Colonic mucosa (tissue), 4 donors: ENCODE measurements at regions not wholly inside any gene's neighbourhood (a gene's known extent, or its start where the extent isn't known, plus 50 kb on each side); places are given as distances from the start of the nearest gene placed in this dataset.

Experiments
- DNase-seq: peaks from one replicate; pipeline ENCODE4 v3.0.0-alpha.2; 2020
- H3K27ac ChIP-seq: fragments of 200-600 bp; one replicate; pipeline ENCODE4 v1.8.0; 2021
- H3K27me3 ChIP-seq: fragments of 200-600 bp; one replicate; pipeline ENCODE4 v1.8.0; 2021
- H3K36me3 ChIP-seq: fragments of 200-600 bp; one replicate; pipeline ENCODE4 v1.8.0; 2021
- H3K4me1 ChIP-seq: fragments of 200-600 bp; one replicate; pipeline ENCODE4 v1.8.0; 2021; ENCODE audit warnings: mild to moderate bottlenecking
- H3K4me3 ChIP-seq: fragments of 200-600 bp; one replicate; pipeline ENCODE4 v1.8.0; 2021
- H3K9ac ChIP-seq, 2 donors: one replicate each; pipeline ENCODE4 v1.7.0; 2013; ENCODE audit warnings: control low read depth in 2 of 2, low read depth in 2 of 2, low read length in 2 of 2
- H3K9me3 ChIP-seq: fragments of 200-600 bp; one replicate; pipeline ENCODE4 v1.8.0; 2021
- CTCF ChIP-seq: fragments of 200-600 bp; IDR thresholded peaks from one replicate; pipeline ENCODE4 v1.8.0; 2022; ENCODE audit warnings: antibody characterized with exemption, mild to moderate bottlenecking
- intact Hi-C: fragments of 100-400 bp; cut with DNase I; formaldehyde crosslinking; loops from one replicate; pipeline ENCODE4 v1.14.1; 2022
- donor health status: healthy.
- donor health status: DM: no; HTN: no; CAD: no.
- donor health status: DM: no; HTN: no; CAD: no.

- H3K9ac ChIP-seq: no peak overlapping the region
- no peaks in the 10 kb centered on the region for H3K4me1 ChIP-seq
- TF ChIP-seq CTCF: no peak
- intact Hi-C loops: no loop called here
- DNase-seq: no peak
- H3K27ac ChIP-seq: no peak overlapping the region
- H3K36me3 ChIP-seq: no peaks in the 10 kb centered on the region
- no peak overlapping the region for H3K4me3 ChIP-seq
- H3K27me3 ChIP-seq: no peaks in the 10 kb centered on the region
- no peaks in the 10 kb centered on the region for H3K9me3 ChIP-seq
Observed at GRCh38 chr4:170339522-170339921, 249.8 kb upstream of the AADAT start.

GRCh38 chr4:170336238-170336775 lies 246.6 kb upstream of the AADAT start:
- no peak overlapping the region for H3K9ac ChIP-seq
- no peak overlapping the region for H3K27ac ChIP-seq
- intact Hi-C loops: no loop called here
- H3K36me3 ChIP-seq: no peaks in the 10 kb centered on the region
- no peak for DNase-seq
- no peaks in the 10 kb centered on the region for H3K4me1 ChIP-seq
- H3K9me3 ChIP-seq: no peaks in the 10 kb centered on the region
- no peak for TF ChIP-seq CTCF
- no peaks in the 10 kb centered on the region for H3K27me3 ChIP-seq
- no peak overlapping the region for H3K4me3 ChIP-seq

DNA sequence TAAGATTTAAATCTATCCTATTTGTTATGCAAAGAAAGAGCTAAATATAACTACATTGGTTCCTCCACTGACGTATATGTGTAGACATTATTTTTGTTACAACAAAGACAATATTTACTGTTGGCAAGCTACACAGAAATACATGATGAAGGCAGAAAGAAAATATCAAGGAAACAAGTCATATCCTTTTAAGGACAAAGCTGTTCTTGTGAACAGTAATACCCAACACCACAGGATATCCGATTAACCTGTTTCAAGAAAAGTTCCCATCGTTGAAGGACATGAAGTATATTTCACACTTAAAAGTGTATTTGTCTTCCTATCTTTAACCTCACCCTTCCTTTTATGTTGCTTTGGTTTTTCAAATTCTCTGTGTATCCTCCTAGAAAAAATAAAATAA lies 235.8 kb upstream of the AADAT start:
- TF ChIP-seq CTCF: no peak
- no peaks in the 10 kb centered on the region for H3K27me3 ChIP-seq
- no peak overlapping the region for H3K9ac ChIP-seq
- no peaks in the 10 kb centered on the region for H3K9me3 ChIP-seq
- intact Hi-C loops: no loop called here
- no peak overlapping the region for H3K27ac ChIP-seq
- no peak overlapping the region for H3K4me3 ChIP-seq
- H3K4me1 ChIP-seq: no peaks in the 10 kb centered on the region
- DNase-seq: no peak
- no peaks in the 10 kb centered on the region for H3K36me3 ChIP-seq

DNA sequence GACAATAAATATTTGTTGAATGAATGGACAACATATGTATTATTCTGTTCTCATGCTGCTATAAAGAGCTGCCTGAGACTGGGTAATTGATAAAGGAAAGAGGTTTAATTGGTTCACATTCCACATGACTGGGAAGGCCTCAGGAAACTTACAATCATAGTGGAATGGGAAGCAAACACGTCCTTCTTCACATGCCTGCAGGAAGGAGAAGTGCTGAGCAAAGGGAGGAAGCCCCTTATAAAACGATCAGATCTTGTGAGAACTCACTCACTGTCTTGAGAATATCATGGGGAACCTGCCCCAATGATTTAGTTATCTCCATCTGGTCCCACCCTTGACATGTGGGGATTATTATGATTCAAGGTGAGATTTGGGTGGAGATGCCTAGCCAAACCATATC lies 233.9 kb upstream of the AADAT start:
- Histone ChIP-seq H3K4me1 (no peaks in the 10 kb centered on the region), H3K4me3 (no peak overlapping the region), H3K36me3 (no peaks in the 10 kb centered on the region), H3K9me3 (no peaks in the 10 kb centered on the region), H3K27me3 (no peaks in the 10 kb centered on the region), H3K27ac (no peak overlapping the region), H3K9ac (no peak overlapping the region)
- no peak for DNase-seq
- intact Hi-C loops: no loop called here
- no peak for TF ChIP-seq CTCF

DNA sequence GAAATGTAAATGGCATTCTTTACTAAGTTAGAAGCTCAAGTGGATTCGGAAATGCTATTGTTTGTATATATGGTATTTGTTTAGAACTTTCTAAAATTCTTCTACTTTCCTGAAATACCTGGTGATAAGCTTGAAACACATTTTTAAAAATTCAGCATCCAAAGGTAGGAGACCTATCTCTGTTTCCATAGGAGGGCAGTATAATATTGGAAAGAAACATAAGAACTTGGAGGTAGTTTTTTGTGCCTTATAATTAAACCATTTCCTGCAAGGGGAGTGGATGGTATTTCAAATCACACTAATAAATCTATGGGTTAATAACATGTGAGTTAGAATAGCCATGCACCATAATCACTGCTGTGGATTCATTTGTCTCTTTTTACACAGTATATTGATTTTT lies 217.4 kb upstream of the AADAT start:
- no peak overlapping the region for H3K9ac ChIP-seq
- H3K27ac ChIP-seq: peak overlapping the region; percentile 17
- intact Hi-C loops: no loop called here
- no peaks in the 10 kb centered on the region for H3K27me3 ChIP-seq
- no peaks in the 10 kb centered on the region for H3K9me3 ChIP-seq
- DNase-seq: no peak
- no peak for TF ChIP-seq CTCF
- no peaks in the 10 kb centered on the region for H3K36me3 ChIP-seq
- no peaks in the 10 kb centered on the region for H3K4me1 ChIP-seq
- no peak overlapping the region for H3K4me3 ChIP-seq

- Histone ChIP-seq H3K4me3 (no peak overlapping the region), H3K36me3 (no peaks in the 10 kb centered on the region), H3K9ac (no peak overlapping the region), H3K9me3 (no peaks in the 10 kb centered on the region), H3K27ac (peak overlapping the region; percentile 32), H3K4me1 (no peaks in the 10 kb centered on the region), H3K27me3 (no peaks in the 10 kb centered on the region)
- no peak for DNase-seq
- TF ChIP-seq CTCF: no peak
- intact Hi-C loops: no loop called here
Observed at GRCh38 chr4:170306208-170306607, 216.5 kb upstream of the AADAT start.
